Endothelial cell of umbilical vein (primary cell): ENCODE measurements at regions not wholly inside any gene's neighbourhood (a gene's known extent, or its start where the extent isn't known, plus 50 kb on each side); places are given as distances from the start of the nearest gene placed in this dataset.

Experiments used
- BruUV-seq: library from RNA; stranded (reverse); fragments of 400-500 nt; replicated peaks from 2 replicates; lab custom pipeline; 2021; lab: Mats Ljungman, UMichigan
- CTCF ChIA-PET: fragments of 300-600, 350-600 bp; sonication (Branson Sonifier 250); formaldehyde crosslinking; loops from one replicate; lab custom pipeline; 2021; ENCODE audit warnings: antibody characterized with exemption, inconsistent platforms; lab: Charles Lee
- POLR2A ChIA-PET: fragments of 300-600, 350-600 bp; sonication (Branson Sonifier 250); formaldehyde crosslinking; loops from one replicate; lab custom pipeline; 2021; ENCODE audit warnings: antibody characterized with exemption, inconsistent platforms; lab: Charles Lee
- DNase-seq: peaks from one replicate; pipeline ENCODE4 v3.0.0-alpha.2; 2011; ENCODE audit warnings: low read depth, low spot score
- FAIRE-seq: peaks from 2 replicates; lab custom pipeline; 2011; peaks lifted over from hg19 to GRCh38; lab: Jason Lieb, UNC
- H2AFZ ChIP-seq: 2 replicates; pipeline ENCODE4 v1.6.0; 2012; ENCODE audit warnings: low read depth, low read length, control low read depth, inconsistent platforms
- H3K27ac ChIP-seq: 2 replicates; pipeline ENCODE4 v1.5.1; 2011; ENCODE audit warnings: low read depth, mild to moderate bottlenecking, control low read depth, low read length, moderate library complexity; ENCODE audit not compliant: insufficient read depth
- H3K27me3 ChIP-seq, 2 experiments: 2 replicates each; pipeline versions ENCODE4 v1.6.0 to v1.6.1; 2011; ENCODE audit warnings: low read length in 2 of 2, mixed read lengths in 1 of 2; ENCODE audit not compliant: control insufficient read depth in 2 of 2, insufficient read depth in 2 of 2
- H3K36me3 ChIP-seq, 2 experiments: 2 replicates in 1 of 2; 3 replicates in 1 of 2; pipeline ENCODE4 v1.5.1; 2011; ENCODE audit warnings: low read length in 2 of 2, mild to moderate bottlenecking in 1 of 2, moderate library complexity in 1 of 2; ENCODE audit not compliant: control insufficient read depth in 2 of 2, insufficient read depth in 2 of 2; ENCODE audit errors: extremely low read depth in 1 of 2
- H3K4me1 ChIP-seq: 3 replicates; pipeline ENCODE4 v1.5.1; 2011; ENCODE audit warnings: mild to moderate bottlenecking, low read length; ENCODE audit not compliant: control insufficient read depth, insufficient read depth; ENCODE audit errors: extremely low read depth
- H3K4me2 ChIP-seq: 2 replicates; pipeline ENCODE4 v1.6.1; 2011; ENCODE audit warnings: low read length, control low read depth, mixed read lengths; ENCODE audit not compliant: insufficient read depth
- H3K4me3 ChIP-seq, 3 experiments: fragments of 200-600 bp in 1 of 3; sonication (generic), shearing (Covaris generic) in 1 of 3; replicated peaks in 1 of 3; 2 replicates each; pipeline ENCODE4 v1.5.1; 2011 to 2016; ENCODE audit warnings: control low read depth in 3 of 3, low read length in 3 of 3, mild to moderate bottlenecking in 2 of 3, inconsistent platforms in 1 of 3, low read depth in 1 of 3, moderate library complexity in 1 of 3; ENCODE audit not compliant: insufficient read depth in 1 of 3
- H3K79me2 ChIP-seq: 2 replicates; pipeline ENCODE4 v1.6.0; 2012; ENCODE audit warnings: low read length, inconsistent platforms; ENCODE audit not compliant: control insufficient read depth, insufficient read depth
- H3K9ac ChIP-seq: replicated peaks from 2 replicates; pipeline ENCODE3; 2011; ENCODE audit warnings: low read length, control low read depth; ENCODE audit not compliant: insufficient read depth; ENCODE audit errors: extremely low read depth
- H3K9me1 ChIP-seq: replicated peaks from 3 replicates; pipeline ENCODE4 v1.6.0; 2011; ENCODE audit warnings: mild to moderate bottlenecking, low read length; ENCODE audit not compliant: control insufficient read depth, insufficient read depth; ENCODE audit errors: extremely low read depth
- H3K9me3 ChIP-seq: replicated peaks from 2 replicates; pipeline ENCODE4 v1.5.1; 2012; ENCODE audit warnings: low read length, inconsistent platforms; ENCODE audit not compliant: control insufficient read depth, insufficient read depth
- H4K20me1 ChIP-seq: replicated peaks from 2 replicates; pipeline ENCODE3; 2011; ENCODE audit warnings: mild to moderate bottlenecking, low read length; ENCODE audit not compliant: control insufficient read depth, insufficient read depth; ENCODE audit errors: extremely low read depth
- CTCF ChIP-seq, 2 donors: IDR thresholded peaks; 1 replicate in 1 of 2; 2 replicates in 1 of 2; pipeline ENCODE4 v1.5.1; 2011; ENCODE audit warnings: low read length in 2 of 2, mild to moderate bottlenecking in 2 of 2, moderate library complexity in 2 of 2, control low read depth in 1 of 2, inconsistent platforms in 1 of 2, low read depth in 1 of 2; ENCODE audit not compliant: insufficient read depth in 1 of 2; ENCODE audit errors: extremely low read depth in 1 of 2
- EZH2 ChIP-seq: IDR thresholded peaks from 2 replicates; pipeline ENCODE4 v1.6.1; 2012; ENCODE audit warnings: borderline replicate concordance, low read depth, mild to moderate bottlenecking, moderate library complexity, low read length, inconsistent platforms; ENCODE audit not compliant: severe bottlenecking
- FOS ChIP-seq: IDR thresholded peaks from 2 replicates; pipeline ENCODE4 v1.6.1; 2011; ENCODE audit warnings: mild to moderate bottlenecking, low read length, moderate library complexity, borderline replicate concordance; ENCODE audit not compliant: insufficient read depth
- GATA2 ChIP-seq: IDR thresholded peaks from 2 replicates; pipeline ENCODE4 v1.7.0; 2011; ENCODE audit warnings: low read depth, mild to moderate bottlenecking, moderate library complexity, mixed read lengths, low read length; ENCODE audit not compliant: insufficient read length, insufficient read depth
- JUN ChIP-seq: IDR thresholded peaks from 2 replicates; pipeline ENCODE4 v1.6.1; 2011; ENCODE audit warnings: borderline replicate concordance, low read depth; ENCODE audit not compliant: insufficient read length, insufficient read depth
- MAX ChIP-seq: IDR thresholded peaks from 2 replicates; pipeline ENCODE4 v1.6.1; 2011; ENCODE audit not compliant: insufficient read depth, insufficient read length
- MYC ChIP-seq: IDR thresholded peaks from one replicate; pipeline ENCODE4 v1.6.1; 2011; ENCODE audit warnings: mild to moderate bottlenecking, low read depth, low read length
- POLR2A ChIP-seq: IDR thresholded peaks from 2 replicates; pipeline ENCODE4 v1.6.1; 2012; ENCODE audit warnings: low read depth, mild to moderate bottlenecking, control low read depth, low read length
- POLR2AphosphoS5 ChIP-seq: IDR thresholded peaks from 2 replicates; pipeline ENCODE4 v1.6.1; 2012; ENCODE audit warnings: low read depth, mild to moderate bottlenecking, control low read depth, low read length, moderate library complexity; ENCODE audit not compliant: insufficient read depth
- dilution Hi-C: fragments of 300-500 bp; cut with MboI; formaldehyde crosslinking; loops from one replicate; pipeline ENCODE4 v1.15.0; 2019; ENCODE audit warnings: low sequenced_read_pairs; ENCODE audit not compliant: extremely low pct_ligation_motif_present
- intact Hi-C: fragments of 100-400 bp; cut with micrococcal nuclease; formaldehyde crosslinking; loops from one replicate; pipeline ENCODE4 v1.10.0; 2022

GRCh38 chr3:73685061-73685460 is 60.3 kb upstream of the PDZRN3 start:
- TF ChIP-seq MAX (no peak), POLR2AphosphoS5 (no peak), JUN (no peak), MYC (no peak), GATA2 (no peak), POLR2A (no peak), FOS (no peak), EZH2 (no peak), CTCF (IDR thresholded peaks at IDR 0.05; ENCODE audit: extremely low read depth in 1 of 2, insufficient read depth in 1 of 2, low read depth in 1 of 2, low read length in 2 of 2) (no peak)
- Histone ChIP-seq H3K9ac (no peak overlapping the region), H3K4me3 (no peak overlapping the region), H3K9me1 (no peaks in the 10 kb centered on the region), H3K4me2 (no peak overlapping the region), H4K20me1 (no peaks in the 10 kb centered on the region), H3K36me3 (no peaks in the 10 kb centered on the region), H3K4me1 (no peaks in the 10 kb centered on the region), H2AFZ (no peak overlapping the region), H3K27ac (no peak overlapping the region), H3K9me3 (no peaks in the 10 kb centered on the region), H3K27me3 (no peaks in the 10 kb centered on the region), H3K79me2 (no peaks in the 10 kb centered on the region)
- intact Hi-C loops = no loop called here
- DNase-seq (no peak), FAIRE-seq (no peak)
- POLR2A ChIA-PET = no interaction called here
- BruUV-seq = no TSS peak
- dilution Hi-C loops = no loop called here
- CTCF ChIA-PET = no interaction called here
